NCI-H2227 treated with DMSO at 0.1 percent for 48 hours (cell line): ENCODE measurements at regions not wholly inside any gene's neighbourhood (a gene's known extent, or its start where the extent isn't known, plus 50 kb on each side); places are given as distances from the start of the nearest gene placed in this dataset.

Experiments used
- DNase-seq: peaks from one replicate; lab custom pipeline; 2025; lab: John Stamatoyannopoulos, UW

- no peak for DNase-seq
Measured at GRCh38 chr5:30734118-30734517, 459.4 kb upstream of the CDH6 start.

- DNase-seq, result no peak
Measured at GRCh38 chr5:30725073-30725472, 468.4 kb upstream of the CDH6 start.

- no peak for DNase-seq
Measured at GRCh38 chr5:30698217-30698616, 495.3 kb upstream of the CDH6 start.

GRCh38 chr5:30693326-30693725 is 500.2 kb upstream of the CDH6 start:
- DNase-seq, result no peak

DNA sequence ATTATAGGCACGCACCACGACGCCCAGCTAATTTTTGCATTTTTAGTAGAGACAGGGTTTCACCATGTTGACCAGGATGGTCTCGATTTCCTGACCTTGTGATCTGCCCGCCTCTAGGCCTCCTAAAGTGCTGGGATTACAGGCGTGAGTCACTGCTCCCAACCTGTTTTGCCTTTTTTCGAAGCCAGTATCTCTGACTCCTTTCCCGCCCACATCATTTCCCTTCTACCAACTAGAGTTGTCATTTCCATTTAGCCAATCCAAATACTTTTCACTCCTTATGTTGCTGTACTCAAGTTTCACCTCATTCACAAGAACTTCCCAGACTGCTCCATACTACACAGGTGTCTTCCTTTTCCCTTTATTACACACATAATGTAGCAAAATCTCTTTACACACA is 502.6 kb upstream of the CDH6 start:
- no peak for DNase-seq

- no peak for DNase-seq
Measured at GRCh38 chr5:30687461-30687860, 506.0 kb upstream of the CDH6 start.

DNA sequence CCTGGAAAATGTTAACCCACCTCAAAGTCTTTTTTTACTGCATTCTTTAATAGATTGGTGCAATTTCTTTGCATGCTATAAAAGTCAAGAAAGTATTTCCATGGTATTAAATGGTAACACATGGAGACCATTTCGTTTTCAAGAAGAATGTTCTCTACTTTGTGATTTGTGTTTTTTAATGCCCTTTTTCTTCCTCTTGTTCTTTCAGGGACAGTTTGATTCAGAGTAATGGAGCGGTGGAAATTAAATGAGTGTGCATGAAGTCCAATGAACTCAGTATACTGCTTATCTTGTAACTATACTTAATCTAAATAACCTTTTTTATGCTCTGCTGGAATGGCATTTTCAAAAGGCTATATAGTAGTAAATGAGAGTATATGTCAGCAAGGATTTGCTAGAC is 507.0 kb upstream of the CDH6 start:
- DNase-seq, result no peak

- DNase-seq, result no peak
Measured at GRCh38 chr5:30676223-30676840, 517.2 kb upstream of the CDH6 start.

- DNase-seq, result no peak
Measured at GRCh38 chr5:30667293-30667692, 526.2 kb upstream of the CDH6 start.

GRCh38 chr5:30663536-30663935 is 530.0 kb upstream of the CDH6 start:
- DNase-seq, result no peak

GRCh38 chr5:30662373-30662772 is 531.1 kb upstream of the CDH6 start:
- DNase-seq, result no peak

DNA sequence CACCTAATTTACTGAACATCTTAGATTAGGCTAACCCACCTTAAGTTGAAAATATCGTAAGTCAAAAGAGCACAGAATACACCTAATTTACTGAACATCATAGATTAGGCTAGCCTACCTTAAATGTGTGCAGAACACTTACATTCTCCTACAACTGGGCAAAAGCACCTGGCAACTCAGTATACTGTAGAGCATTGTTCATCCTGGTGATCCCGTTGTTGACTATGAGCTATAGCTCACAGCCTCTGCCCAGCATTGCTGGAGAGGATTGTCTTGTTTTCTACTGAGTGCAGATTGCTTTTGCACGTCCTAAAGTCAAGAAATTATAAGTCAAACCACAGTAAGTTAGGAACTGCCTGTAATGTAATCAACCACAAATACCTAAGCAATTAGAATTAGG is 531.8 kb upstream of the CDH6 start:
- DNase-seq, result no peak

GRCh38 chr5:30659417-30659816 is 534.1 kb upstream of the CDH6 start:
- DNase-seq, result no peak

DNA sequence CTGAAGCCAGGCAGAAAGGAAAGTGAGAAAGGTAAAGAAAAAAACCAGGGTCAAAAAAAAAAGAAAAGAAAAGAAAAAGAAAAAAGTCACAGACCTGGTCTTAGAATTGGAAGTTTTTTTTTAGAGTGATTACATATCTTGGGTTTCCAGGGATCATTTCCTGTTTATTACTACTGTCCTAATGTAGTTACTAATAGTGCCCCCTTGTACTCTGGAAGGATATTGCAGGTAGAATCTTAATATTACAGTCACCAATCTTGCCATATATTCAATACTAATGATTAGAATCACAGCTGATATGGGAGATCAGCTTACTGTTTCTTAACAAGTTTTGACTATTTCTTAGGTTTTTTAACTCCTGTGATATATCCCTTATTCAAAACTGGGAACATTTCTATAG is 543.2 kb upstream of the CDH6 start:
- DNase-seq, result no peak

GRCh38 chr5:30638899-30639298 is 554.6 kb upstream of the CDH6 start:
- DNase-seq, result no peak

GRCh38 chr5:30627945-30628344 is 565.5 kb upstream of the CDH6 start:
- no peak for DNase-seq

DNA sequence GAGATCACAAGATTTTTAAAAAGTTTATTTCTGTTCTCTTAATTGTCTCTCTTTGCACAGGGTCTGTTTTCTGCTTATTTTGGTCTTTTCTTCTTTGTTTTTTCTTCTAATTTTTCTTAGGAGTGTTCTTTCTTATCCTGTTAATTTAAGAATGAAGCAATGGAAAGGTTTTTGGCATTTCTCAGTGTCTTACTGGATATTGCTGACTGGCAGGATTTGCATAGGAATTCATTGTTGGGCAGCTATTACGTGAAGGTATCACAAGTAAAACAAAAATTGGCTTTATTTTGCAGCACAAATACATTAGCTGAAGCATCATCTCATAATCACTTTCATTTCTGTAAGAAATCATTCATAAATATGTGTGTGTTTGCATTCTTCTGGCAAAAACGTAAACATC is 566.9 kb upstream of the CDH6 start:
- DNase-seq, result no peak

DNA sequence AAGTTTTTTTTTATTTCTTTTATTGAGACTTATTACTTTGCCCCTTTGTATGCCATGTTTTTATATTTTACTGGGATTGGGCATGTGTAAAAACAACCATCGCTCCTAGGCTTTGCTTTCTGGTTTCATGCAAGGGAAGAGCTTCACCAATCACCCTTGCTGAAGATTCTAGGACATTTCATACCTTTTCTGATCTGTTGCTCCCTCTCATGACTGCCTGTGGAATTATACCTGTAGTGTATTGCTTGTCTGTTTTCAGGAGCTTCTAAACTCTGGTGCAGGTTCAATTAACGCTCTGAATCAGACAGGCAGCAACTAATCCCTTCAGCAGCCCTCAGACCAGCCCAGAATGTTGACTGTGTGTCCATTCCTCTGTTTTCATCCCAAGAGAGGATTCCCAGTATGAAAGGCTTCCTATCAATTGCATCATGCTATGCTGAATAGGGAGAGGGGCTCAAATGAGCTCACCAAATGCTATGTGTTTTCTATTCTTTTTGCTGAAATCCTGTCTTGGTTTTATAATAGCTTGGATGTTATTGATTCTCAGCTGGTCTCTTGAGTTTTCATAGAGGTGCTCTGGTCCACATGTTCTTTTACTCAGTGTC is 572.9 kb upstream of the CDH6 start:
- no peak for DNase-seq

GRCh38 chr5:30608501-30608900 is 585.0 kb upstream of the CDH6 start:
- DNase-seq, result no peak

- DNase-seq, result no peak
Measured at GRCh38 chr5:30607301-30607894, 586.1 kb upstream of the CDH6 start.

- no peak for DNase-seq
Measured at GRCh38 chr5:30605693-30606268, 587.7 kb upstream of the CDH6 start.

GRCh38 chr5:30604648-30605262 is 588.7 kb upstream of the CDH6 start:
- DNase-seq, result no peak

DNA sequence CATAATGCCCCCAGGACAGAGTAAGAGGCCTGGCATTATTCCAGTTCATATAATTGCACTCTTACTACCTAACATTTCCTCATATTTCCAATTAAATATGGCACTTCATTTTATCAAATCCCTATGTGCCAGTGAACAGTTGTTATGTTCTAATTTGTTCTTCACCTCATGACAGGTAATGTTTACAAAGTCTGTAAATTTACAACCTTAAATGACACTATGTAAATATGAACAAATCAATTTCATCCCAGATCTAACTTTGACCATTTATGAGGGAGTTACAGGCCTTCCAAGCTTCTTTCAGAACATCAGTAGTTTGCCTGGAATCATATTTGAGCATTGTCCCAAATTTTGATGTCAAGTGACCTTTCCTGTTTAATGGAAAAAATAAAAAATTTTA is 592.6 kb upstream of the CDH6 start:
- DNase-seq, result no peak
